OCI-LY3 (cell line): ENCODE measurements at regions not wholly inside any gene's neighbourhood (a gene's known extent, or its start where the extent isn't known, plus 50 kb on each side); places are given as distances from the start of the nearest gene placed in this dataset.

Experiments
- CTCF ChIP-seq: fragments of 200-600, 300-600 bp; sonication (generic); IDR thresholded peaks from 2 replicates; pipeline ENCODE4 v1.5.1; 2014; ENCODE audit warnings: antibody characterized with exemption, low read length, low read depth
- EZH2phosphoT487 ChIP-seq: fragments of 200-600 bp; shearing (Covaris generic); IDR thresholded peaks from 2 replicates; pipeline ENCODE4 v1.6.1; 2018; ENCODE audit warnings: antibody characterized with exemption, mixed run types, low read depth

GRCh38 chr4:176611381-176611780, 181.3 kb downstream of the VEGFC start:
- TF ChIP-seq EZH2phosphoT487 = no peak
- no peak for TF ChIP-seq CTCF
